22Rv1 (cell line): ENCODE measurements at regions not wholly inside any gene's neighbourhood (a gene's known extent, or its start where the extent isn't known, plus 50 kb on each side); places are given as distances from the start of the nearest gene placed in this dataset.

Experiments
- CTCF ChIP-seq: fragments of 450-650 bp; IDR thresholded peaks from 2 replicates; pipeline ENCODE4 v1.5.1; 2017; ENCODE audit warnings: mild to moderate bottlenecking
- ZFX ChIP-seq: fragments of 450-650 bp; IDR thresholded peaks from 2 replicates; pipeline ENCODE4 v1.6.1; 2017; ENCODE audit warnings: antibody characterized with exemption, borderline replicate concordance

GRCh38 chr2:187862715-187863114 is 308.5 kb upstream of the TFPI start:
- TF ChIP-seq CTCF (no peak), ZFX (no peak)
